ENCODE measurements at regions not wholly inside any gene's neighbourhood (a gene's known extent, or its start where the extent isn't known, plus 50 kb on each side); places are given as distances from the start of the nearest gene placed in this dataset.
"Not testable (repeated sequence)": the region's sequence is repeated elsewhere in the genome, so short reads cannot be mapped to it uniquely, and the experiment has no call there.

GRCh38 chr2:184137955-184138354 is 460.4 kb upstream of the ZNF804A start:
- Histone ChIP-seq H3K4me1 (no peaks in the 10 kb centered on the region), H3K9me3 (replicated peaks) (peaks cover 47% of the 10 kb centered on the region), H3K36me3 (no peaks in the 10 kb centered on the region), H3K4me3 (no peak overlapping the region), H3K27ac (replicated peaks) (no peak overlapping the region), H3K27me3 (ENCODE audit: low read depth) (no peaks in the 10 kb centered on the region)
- intact Hi-C loops (cut with micrococcal nuclease), result no loop called here
- DNase-seq, result no peak
- no peak for TF ChIP-seq CTCF (IDR thresholded peaks at IDR 0.05; ENCODE audit: borderline replicate concordance)

- peaks cover 14% of the 10 kb centered on the region for H3K9me3 ChIP-seq (replicated peaks)
- no peak for DNase-seq
- no peak for TF ChIP-seq CTCF (IDR thresholded peaks at IDR 0.05; ENCODE audit: borderline replicate concordance)
- intact Hi-C loops (cut with micrococcal nuclease), result no loop called here
- no peaks in the 10 kb centered on the region for H3K36me3 ChIP-seq
- H3K4me1 ChIP-seq, result no peaks in the 10 kb centered on the region
- H3K27ac ChIP-seq (replicated peaks), result no peak overlapping the region
- H3K27me3 ChIP-seq (ENCODE audit: low read depth), result no peaks in the 10 kb centered on the region
- no peak overlapping the region for H3K4me3 ChIP-seq
Observed at GRCh38 chr2:184141866-184142265, 456.5 kb upstream of the ZNF804A start.

- TF ChIP-seq CTCF (IDR thresholded peaks at IDR 0.05; ENCODE audit: borderline replicate concordance), result no peak
- H3K27me3 ChIP-seq (ENCODE audit: low read depth), result no peaks in the 10 kb centered on the region
- H3K27ac ChIP-seq (replicated peaks), result no peak overlapping the region
- intact Hi-C loops (cut with micrococcal nuclease), result no loop called here
- H3K4me3 ChIP-seq, result no peak overlapping the region
- no peaks in the 10 kb centered on the region for H3K4me1 ChIP-seq
- DNase-seq, result no peak
- peaks cover 29% of the 10 kb centered on the region for H3K9me3 ChIP-seq (replicated peaks)
- no peaks in the 10 kb centered on the region for H3K36me3 ChIP-seq
Observed at GRCh38 chr2:184154438-184154837, 443.9 kb upstream of the ZNF804A start.

GRCh38 chr2:184155791-184156190 is 442.5 kb upstream of the ZNF804A start:
- Histone ChIP-seq H3K27me3 (ENCODE audit: low read depth) (no peaks in the 10 kb centered on the region), H3K4me1 (no peaks in the 10 kb centered on the region), H3K36me3 (no peaks in the 10 kb centered on the region), H3K27ac (replicated peaks) (no peak overlapping the region), H3K9me3 (replicated peaks) (peaks cover 15% of the 10 kb centered on the region), H3K4me3 (no peak overlapping the region)
- DNase-seq, result no peak
- intact Hi-C loops (cut with micrococcal nuclease), result no loop called here
- TF ChIP-seq CTCF (IDR thresholded peaks at IDR 0.05; ENCODE audit: borderline replicate concordance), result no peak

- Histone ChIP-seq H3K4me1 (no peaks in the 10 kb centered on the region), H3K36me3 (no peaks in the 10 kb centered on the region), H3K27ac (replicated peaks) (no peak overlapping the region), H3K9me3 (replicated peaks) (peaks cover 6% of the 10 kb centered on the region), H3K27me3 (ENCODE audit: low read depth) (no peaks in the 10 kb centered on the region), H3K4me3 (no peak overlapping the region)
- DNase-seq, result no peak
- intact Hi-C loops (cut with micrococcal nuclease), result no loop called here
- TF ChIP-seq CTCF (IDR thresholded peaks at IDR 0.05; ENCODE audit: borderline replicate concordance), result no peak
Observed at GRCh38 chr2:184157141-184157540, 441.2 kb upstream of the ZNF804A start.

- TF ChIP-seq CTCF (IDR thresholded peaks at IDR 0.05; ENCODE audit: borderline replicate concordance), result no peak
- no peak for DNase-seq
- H3K27ac ChIP-seq (replicated peaks), result no peak overlapping the region
- intact Hi-C loops (cut with micrococcal nuclease), result no loop called here
- H3K36me3 ChIP-seq, result no peaks in the 10 kb centered on the region
- H3K4me1 ChIP-seq, result no peaks in the 10 kb centered on the region
- H3K9me3 ChIP-seq (replicated peaks), result peaks cover 6% of the 10 kb centered on the region
- H3K27me3 ChIP-seq (ENCODE audit: low read depth), result no peaks in the 10 kb centered on the region
- H3K4me3 ChIP-seq, result no peak overlapping the region
Observed at GRCh38 chr2:184162426-184162825, 435.9 kb upstream of the ZNF804A start.

GRCh38 chr2:184168823-184169222 is 429.5 kb upstream of the ZNF804A start:
- H3K9me3 ChIP-seq (replicated peaks); H3K27ac ChIP-seq (replicated peaks); intact Hi-C loops (cut with micrococcal nuclease): not testable (repeated sequence)

More at GRCh38 chr2:184168823-184169222, 429.5 kb upstream of the ZNF804A start:
- H3K4me3 ChIP-seq; DNase-seq; H3K36me3 ChIP-seq; H3K4me1 ChIP-seq; H3K27me3 ChIP-seq (ENCODE audit: low read depth): not testable (repeated sequence)

All from left ventricle myocardium inferior (tissue), 1 donor.